ENCODE measurements at regions not wholly inside any gene's neighbourhood (a gene's known extent, or its start where the extent isn't known, plus 50 kb on each side); places are given as distances from the start of the nearest gene placed in this dataset.

- no peak for TF ChIP-seq CTCF (IDR thresholded peaks at IDR 0.05)
- no peak for DNase-seq
- Histone ChIP-seq H3K36me3 (no peaks in the 10 kb centered on the region), H3K4me1 (no peaks in the 10 kb centered on the region), H3K27me3 (no peaks in the 10 kb centered on the region), H3K9ac (ENCODE audit: low read depth in 2 of 2, low read length in 2 of 2) (no peak overlapping the region), H3K27ac (no peak overlapping the region), H3K4me3 (no peak overlapping the region), H3K9me3 (no peaks in the 10 kb centered on the region)
- intact Hi-C loops (cut with DNase I), result no loop called here
Observed at GRCh38 chr18:44630118-44630517, 50.6 kb upstream of the SETBP1 start.
